Activated gamma-delta T cell treated with anti-CD3 and anti-CD28 coated beads, Interleukin-2, amount 50 U/mL, for 16 hours (primary cell): ENCODE measurements at regions not wholly inside any gene's neighbourhood (a gene's known extent, or its start where the extent isn't known, plus 50 kb on each side); places are given as distances from the start of the nearest gene placed in this dataset.
A peak's percentile ranks its signal among the peaks of the same experiment; 100 is the strongest.

ENCODE experiments used
- DNase-seq: peaks from one replicate; pipeline ENCODE4 v3.0.0-alpha.2; 2020; ENCODE audit warnings: low read depth

DNA sequence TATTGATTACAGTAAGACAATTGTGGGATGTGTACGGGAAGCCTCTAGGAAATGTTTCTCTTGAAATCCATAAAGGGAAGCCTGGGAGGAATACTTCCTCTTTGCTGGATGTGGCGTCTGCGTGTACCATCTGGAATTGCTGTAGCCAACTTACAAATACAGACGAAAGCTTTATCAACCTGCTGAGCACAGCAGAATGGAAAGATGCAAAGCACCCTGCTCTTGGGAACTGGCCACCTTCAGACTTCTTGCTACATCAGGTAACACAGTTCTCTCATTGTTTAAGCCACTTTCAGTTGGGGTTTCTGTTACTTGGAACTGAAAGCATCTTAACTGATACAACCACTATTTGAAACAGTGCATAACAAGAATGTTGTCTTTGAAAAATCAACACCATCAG lies 213.8 kb downstream of the HRH4 start:
- no peak for DNase-seq

DNA sequence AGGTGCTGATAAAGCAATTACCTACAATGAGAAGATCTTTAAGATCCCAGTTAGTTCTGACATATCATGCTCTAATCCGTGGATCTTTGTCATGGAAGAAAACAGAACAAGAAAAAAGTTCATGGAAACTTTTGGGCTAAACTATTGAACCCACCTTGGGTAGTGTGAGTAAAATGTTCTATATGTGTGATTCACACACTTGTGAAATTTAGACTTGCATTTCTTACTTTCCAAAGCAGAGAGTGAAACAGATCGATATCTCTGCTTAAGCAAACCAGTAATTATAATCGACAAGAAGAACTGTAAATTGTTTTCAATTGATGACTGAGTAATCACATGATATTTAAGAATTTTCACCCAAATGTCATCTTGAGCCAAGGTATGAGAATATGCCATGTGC lies 214.2 kb downstream of the HRH4 start:
- no peak for DNase-seq

- no peak for DNase-seq
Measured at GRCh38 chr18:24677011-24677410, 216.6 kb downstream of the HRH4 start.

DNA sequence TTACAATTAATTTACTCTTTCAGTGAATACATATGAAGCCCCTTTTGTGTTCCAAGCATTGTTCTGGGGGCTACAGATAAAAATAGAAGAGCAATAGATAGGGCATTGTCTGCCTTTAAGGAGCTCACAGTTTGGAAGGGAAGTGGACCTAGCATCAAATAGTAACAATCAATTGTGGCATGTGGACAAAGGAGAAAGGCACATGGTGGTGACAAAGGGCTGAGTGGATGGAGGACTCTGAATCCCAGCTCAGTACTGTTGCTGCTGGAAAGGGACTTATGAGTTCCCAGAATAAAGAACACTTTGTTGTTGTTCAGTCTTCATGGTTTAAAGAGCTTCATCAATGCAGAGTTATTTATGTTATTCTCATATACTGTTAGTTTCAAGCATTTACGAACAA lies 217.7 kb downstream of the HRH4 start:
- DNase-seq: no peak

- no peak for DNase-seq
Measured at GRCh38 chr18:24678626-24679025, 218.2 kb downstream of the HRH4 start.

- no peak for DNase-seq
Measured at GRCh38 chr18:24679062-24679461, 218.6 kb downstream of the HRH4 start.

- DNase-seq: no peak
Measured at GRCh38 chr18:24683925-24684324, 223.5 kb downstream of the HRH4 start.

DNA sequence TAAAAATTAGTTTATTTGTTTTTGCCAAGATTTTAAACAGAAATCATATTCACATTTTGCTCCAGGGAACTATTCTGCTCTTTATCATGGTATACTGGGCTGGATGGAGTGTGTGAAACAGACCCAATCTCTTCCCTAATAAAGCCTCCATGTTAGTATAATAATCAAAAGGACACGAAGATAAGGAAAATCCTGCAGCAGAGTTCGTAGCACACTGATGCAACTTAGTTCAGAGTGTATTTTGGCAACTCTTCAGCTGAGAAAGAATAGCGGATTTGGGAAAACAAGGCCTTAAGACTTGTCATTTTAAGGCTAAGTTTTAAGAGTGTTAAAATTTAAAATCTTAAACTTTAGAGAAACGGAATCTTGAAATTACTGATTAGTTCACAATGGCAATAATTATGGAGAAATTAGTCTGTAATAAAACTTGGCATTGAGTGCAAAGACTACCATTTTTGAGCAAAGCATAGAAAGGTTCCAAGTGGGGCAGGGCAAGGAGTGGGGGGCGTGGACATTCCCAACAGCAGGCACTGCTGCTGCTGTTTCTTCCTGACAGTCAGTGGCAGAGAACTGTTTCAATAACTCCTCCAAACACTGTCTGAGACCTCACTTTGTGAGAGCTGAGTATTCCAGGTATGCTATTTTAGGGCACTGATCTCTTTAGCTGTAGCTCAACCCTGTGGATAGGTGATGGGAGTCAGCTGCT lies 225.0 kb downstream of the HRH4 start:
- DNase-seq: no peak

GRCh38 chr18:24695168-24695567 lies 234.7 kb downstream of the HRH4 start:
- DNase-seq: no peak

GRCh38 chr18:24702001-24702515 lies 241.6 kb downstream of the HRH4 start:
- DNase-seq: no peak

GRCh38 chr18:24703316-24703715 lies 242.9 kb downstream of the HRH4 start:
- DNase-seq: no peak

DNA sequence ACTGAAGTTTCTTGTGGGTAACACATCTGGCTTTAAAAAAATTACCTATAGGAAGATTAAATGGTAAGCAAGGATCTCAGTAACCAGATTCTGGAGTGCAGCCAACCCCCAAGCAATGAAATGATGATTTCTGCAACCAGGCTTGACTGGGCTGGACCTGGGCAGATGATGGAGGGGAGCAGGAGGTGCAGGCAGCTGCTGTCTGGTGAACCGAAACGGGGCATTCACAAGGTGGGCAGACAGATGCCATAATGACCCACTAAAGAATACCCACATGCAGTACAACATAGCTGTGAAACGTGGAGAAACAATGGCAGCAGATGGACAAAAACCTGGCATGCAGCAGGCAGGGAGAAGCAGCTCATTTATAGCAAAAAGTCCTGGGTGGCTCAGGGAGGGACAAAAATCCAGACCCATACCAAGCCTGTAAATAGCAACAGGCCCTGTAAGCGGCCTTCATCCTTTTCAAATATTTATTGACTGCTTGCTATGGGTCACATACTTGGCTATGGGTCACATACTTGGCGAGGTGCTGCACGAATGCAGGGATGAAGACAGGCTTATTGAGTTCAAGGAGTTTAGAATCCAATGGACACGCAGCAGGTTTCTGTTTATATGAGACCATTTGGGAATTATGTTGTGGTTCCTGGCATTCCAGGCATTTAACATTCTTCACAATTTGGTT lies 244.7 kb downstream of the HRH4 start:
- no peak for DNase-seq

- DNase-seq: no peak
Measured at GRCh38 chr18:24710474-24710873, 250.0 kb downstream of the HRH4 start.

- DNase-seq: no peak
Measured at GRCh38 chr18:24719791-24720190, 259.4 kb downstream of the HRH4 start.

DNA sequence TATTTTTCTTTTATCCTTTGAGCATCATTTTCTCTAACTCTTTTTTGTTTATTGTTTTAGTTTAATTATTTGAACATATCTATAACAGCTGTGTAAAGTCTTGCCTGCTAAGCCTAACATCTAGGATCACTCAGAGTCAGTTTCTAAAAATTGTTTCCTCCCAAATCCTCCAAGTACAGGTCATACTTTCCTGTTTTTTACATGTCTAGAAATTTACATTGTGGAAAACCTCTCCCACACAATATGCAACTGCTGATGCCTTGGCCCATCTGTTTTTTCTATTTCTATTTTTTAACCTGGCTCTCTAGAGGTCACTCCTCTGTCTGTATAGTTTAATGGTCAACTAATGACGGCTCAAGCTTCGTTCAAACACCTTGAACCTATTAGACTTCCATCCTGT lies 261.0 kb downstream of the HRH4 start:
- no peak for DNase-seq

GRCh38 chr18:24725644-24726415 lies 265.4 kb downstream of the HRH4 start:
- DNase-seq: no peak

DNA sequence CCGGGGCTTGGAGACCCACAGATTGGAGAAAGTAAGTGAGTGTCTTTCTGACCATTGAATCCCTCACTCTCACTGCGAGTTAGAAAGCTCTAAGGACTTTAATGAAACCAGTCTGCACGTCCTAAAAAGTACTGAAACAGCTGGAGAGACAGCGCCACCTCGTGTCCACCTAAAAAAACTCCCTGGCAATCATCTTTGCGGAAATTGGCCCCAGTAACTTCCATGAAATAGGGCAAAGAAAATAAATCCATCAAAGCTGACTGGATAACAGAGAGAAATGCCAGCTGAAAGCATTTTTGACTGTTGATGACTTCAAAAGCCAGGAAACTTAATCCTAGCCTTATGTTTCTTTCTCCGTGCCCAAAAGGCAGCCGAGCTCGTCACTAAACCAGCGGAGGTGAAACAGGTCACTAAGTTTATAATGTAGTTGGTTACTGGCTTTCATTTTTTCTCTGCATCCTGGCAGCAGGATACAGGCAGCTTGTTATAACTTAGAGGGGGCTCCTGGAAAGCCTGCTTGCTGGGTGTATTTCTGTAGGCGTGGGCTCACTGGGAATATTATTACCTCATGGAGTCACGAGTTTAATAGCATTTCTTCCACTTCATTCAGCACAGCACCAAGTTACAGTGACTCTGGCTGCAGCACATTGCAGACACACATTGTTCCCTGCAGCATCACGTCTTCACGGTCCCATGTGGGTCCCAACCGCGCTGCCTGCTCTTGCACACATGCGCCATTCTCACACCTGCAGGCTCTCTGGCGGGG lies 266.5 kb downstream of the HRH4 start:
- DNase-seq: peak; percentile 12

DNA sequence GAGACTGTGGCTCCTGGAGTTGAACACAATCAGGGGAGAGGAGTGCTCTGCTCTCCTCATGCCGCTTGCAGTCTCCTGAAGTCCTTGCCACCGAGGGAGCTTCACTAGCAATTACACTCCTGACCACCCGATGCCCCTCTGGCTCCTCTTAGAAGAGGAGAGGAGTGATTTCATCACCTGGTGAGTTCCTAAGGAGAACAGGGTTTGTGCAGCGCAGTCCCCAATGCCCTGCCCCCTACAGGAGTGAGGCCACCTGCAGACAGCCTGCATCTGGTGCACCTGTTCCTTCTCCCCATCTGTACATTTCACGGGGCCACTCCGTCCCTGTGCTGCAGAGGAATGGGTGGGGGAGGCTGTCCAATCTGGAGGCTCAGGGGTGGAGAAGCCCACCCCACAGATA lies 267.2 kb downstream of the HRH4 start:
- no peak for DNase-seq

DNA sequence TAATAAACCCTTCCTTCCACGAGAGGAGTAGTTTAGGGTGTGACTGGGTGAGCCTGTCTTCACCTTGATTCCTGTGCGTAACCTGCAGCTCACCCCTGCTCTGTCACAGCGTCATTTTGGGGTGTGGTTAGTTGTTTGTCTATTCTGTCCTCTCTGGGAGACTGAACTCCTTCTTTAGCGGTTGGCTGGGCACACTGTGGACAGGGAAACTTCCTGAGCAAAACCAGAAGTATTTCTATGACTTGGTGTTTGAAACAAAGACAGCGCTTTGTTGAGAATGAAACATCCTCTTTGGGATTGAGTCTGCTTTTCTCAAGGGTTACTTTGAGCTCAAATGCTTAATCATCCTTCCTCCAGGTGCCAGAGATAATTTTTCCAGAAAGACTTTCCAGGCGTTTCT lies 270.7 kb downstream of the HRH4 start:
- DNase-seq: no peak

- DNase-seq: no peak
Measured at GRCh38 chr18:24731981-24732380, 271.5 kb downstream of the HRH4 start.

- DNase-seq: no peak
Measured at GRCh38 chr18:24734058-24734457, 273.6 kb downstream of the HRH4 start.

- DNase-seq: no peak
Measured at GRCh38 chr18:24735624-24736231, 275.3 kb downstream of the HRH4 start.
